GM12878 (cell line): ENCODE measurements at regions not wholly inside any gene's neighbourhood (a gene's known extent, or its start where the extent isn't known, plus 50 kb on each side); places are given as distances from the start of the nearest gene placed in this dataset.

Source experiments
- ATAC-seq: fragments of 200-7000 bp; cut with Tn5 transposase; 3 replicates; pipeline ENCODE4 v1.9.1; 2020; ENCODE audit warnings: mild to moderate bottlenecking, moderate library complexity
- BruUV-seq: library from RNA; stranded (reverse); fragments of 400-500 nt; replicated peaks from 2 replicates; lab custom pipeline; 2021; lab: Mats Ljungman, UMichigan
- CTCF ChIA-PET: fragments of 300-600 bp; sonication (Branson Sonifier 250); formaldehyde crosslinking; extraction: SDS; loops from one replicate; lab custom pipeline; 2021; ENCODE audit warnings: inconsistent platforms; lab: Yijun Ruan, JAX
- POLR2A ChIA-PET: fragments of 350-600 bp; formaldehyde crosslinking; extraction: SDS; loops from one replicate; lab custom pipeline; 2021; ENCODE audit warnings: inconsistent platforms; lab: Charles Lee
- RAD21 ChIA-PET: fragments of 300-600 bp; sonication (Branson Sonifier 250); formaldehyde crosslinking; loops from one replicate; lab custom pipeline; 2023; ENCODE audit warnings: antibody characterized with exemption; ENCODE audit not compliant: unreplicated experiment; lab: Charles Lee
- SMC1A ChIA-PET: fragments of 300-600 bp; sonication (Branson Sonifier 250); formaldehyde crosslinking; loops from one replicate; lab custom pipeline; 2023; ENCODE audit not compliant: unreplicated experiment, uncharacterized antibody; lab: Charles Lee
- DNase-seq: peaks from one replicate; pipeline ENCODE4 v3.0.0-alpha.2; 2011; ENCODE audit warnings: low read depth, low spot score
- FAIRE-seq: peaks from 3 replicates; lab custom pipeline; 2011; peaks lifted over from hg19 to GRCh38; lab: Jason Lieb, UNC
- H2AFZ ChIP-seq: 2 replicates; pipeline ENCODE4 v1.6.0; 2011; ENCODE audit warnings: low read depth, low read length, control low read depth; ENCODE audit not compliant: control insufficient read depth
- H3K27ac ChIP-seq: 2 replicates; pipeline ENCODE4 v1.5.1; 2011; ENCODE audit warnings: control low read depth; ENCODE audit not compliant: control insufficient read depth, insufficient read depth
- H3K27me3 ChIP-seq, 2 experiments: replicated peaks in 1 of 2; 2 replicates each; pipeline versions ENCODE4 v1.6.0 to v1.6.1; 2011; ENCODE audit warnings: low read length in 1 of 2; ENCODE audit not compliant: control insufficient read depth in 2 of 2, insufficient read depth in 2 of 2
- H3K36me3 ChIP-seq, 2 experiments: 2 replicates each; pipeline ENCODE4 v1.5.1; 2011; ENCODE audit warnings: low read length in 1 of 2; ENCODE audit not compliant: control insufficient read depth in 2 of 2, insufficient read depth in 2 of 2
- H3K4me1 ChIP-seq: 2 replicates; pipeline ENCODE4 v1.6.1; 2011; ENCODE audit warnings: mild to moderate bottlenecking, low read length, moderate library complexity, mixed read lengths; ENCODE audit not compliant: control insufficient read depth, insufficient read depth
- H3K4me2 ChIP-seq: 2 replicates; pipeline ENCODE4 v1.6.0; 2011; ENCODE audit warnings: control low read depth; ENCODE audit not compliant: control insufficient read depth, insufficient read depth
- H3K4me3 ChIP-seq: fragments of 200-600 bp; sonication (generic); 2 replicates; pipeline ENCODE4 v1.5.1; 2016
- H3K79me2 ChIP-seq: 2 replicates; pipeline ENCODE4 v1.6.0; 2011; ENCODE audit warnings: low read length; ENCODE audit not compliant: control insufficient read depth, insufficient read depth
- H3K9ac ChIP-seq: 2 replicates; pipeline ENCODE4 v1.8.0; 2011; ENCODE audit warnings: low read length, control low read depth, mixed read lengths; ENCODE audit not compliant: control insufficient read depth, insufficient read depth
- H3K9me3 ChIP-seq: replicated peaks from 3 replicates; pipeline ENCODE4 v1.5.1; 2011; ENCODE audit warnings: mild to moderate bottlenecking, low read length; ENCODE audit not compliant: control insufficient read depth, insufficient read depth
- H4K20me1 ChIP-seq: 2 replicates; pipeline ENCODE4 v1.6.0; 2011; ENCODE audit not compliant: control insufficient read depth, insufficient read depth
- CEBPB ChIP-seq, 2 experiments: fragments of 150-350 bp in 1 of 2; IDR thresholded peaks; 2 replicates each; pipeline ENCODE4 v1.6.1; 2012 to 2014; ENCODE audit warnings: low read depth in 2 of 2, low read length in 2 of 2, borderline replicate concordance in 1 of 2, inconsistent platforms in 1 of 2
- CHD1 ChIP-seq: IDR thresholded peaks from 2 replicates; pipeline ENCODE4 v1.6.1; 2012; ENCODE audit warnings: low read depth, low read length, improper control_type of control experiment
- CTCF ChIP-seq, 3 experiments: IDR thresholded peaks in 2 of 3; conservative IDR thresholded peaks in 1 of 3; 2 replicates each; pipeline ENCODE4 v1.5.1; 2011; ENCODE audit warnings: low read depth in 3 of 3, low read length in 3 of 3, mild to moderate bottlenecking in 3 of 3, control low read depth in 2 of 3, moderate library complexity in 2 of 3, inconsistent platforms in 1 of 3, mixed read lengths in 1 of 3; ENCODE audit not compliant: control insufficient read depth in 2 of 3, insufficient read depth in 1 of 3; ENCODE audit errors: extremely low read depth in 1 of 3
- IKZF1 ChIP-seq: fragments of 450-650 bp; conservative IDR thresholded peaks from 2 replicates; pipeline ENCODE4 v1.6.1; 2017; ENCODE audit warnings: antibody characterized with exemption, mild to moderate bottlenecking
- NFXL1 ChIP-seq: fragments of 450-650 bp; IDR thresholded peaks from 2 replicates; pipeline ENCODE4 v1.6.1; 2017; ENCODE audit warnings: antibody characterized with exemption, mild to moderate bottlenecking, borderline replicate concordance
- NKRF ChIP-seq: fragments of 450-650 bp; conservative IDR thresholded peaks from 2 replicates; pipeline ENCODE4 v1.6.1; 2017; ENCODE audit warnings: mild to moderate bottlenecking, moderate library complexity
- NR2C2 ChIP-seq: IDR thresholded peaks from 2 replicates; pipeline ENCODE4 v1.6.1; 2011; ENCODE audit warnings: borderline replicate concordance, low read depth; ENCODE audit not compliant: control insufficient read depth, insufficient read length
- PAX8 ChIP-seq: fragments of 450-650 bp; IDR thresholded peaks from 2 replicates; pipeline ENCODE4 v1.6.1; 2017; ENCODE audit warnings: mild to moderate bottlenecking, moderate library complexity
- PKNOX1 ChIP-seq: fragments of 450-650 bp; IDR thresholded peaks from 2 replicates; pipeline ENCODE4 v1.6.1; 2016; ENCODE audit warnings: mild to moderate bottlenecking
- POU2F2 ChIP-seq: IDR thresholded peaks from 3 replicates; pipeline ENCODE4 v1.6.1; 2011; ENCODE audit warnings: low read depth, mild to moderate bottlenecking, low read length, borderline replicate concordance
- RUNX3 ChIP-seq: IDR thresholded peaks from 2 replicates; pipeline ENCODE4 v1.6.1; 2012; ENCODE audit warnings: low read length, inconsistent platforms
- SMAD1 ChIP-seq: fragments of 450-650 bp; IDR thresholded peaks from 2 replicates; pipeline ENCODE4 v1.6.1; 2018; ENCODE audit warnings: mild to moderate bottlenecking, low read depth; ENCODE audit not compliant: partially characterized antibody
- WRNIP1 ChIP-seq: IDR thresholded peaks from 2 replicates; pipeline ENCODE4 v1.6.1; 2011; ENCODE audit warnings: low read depth, low read length, improper control_type of control experiment, borderline replicate concordance
- ZNF207 ChIP-seq: fragments of 450-650 bp; IDR thresholded peaks from 2 replicates; pipeline ENCODE4 v1.6.1; 2014; ENCODE audit warnings: antibody characterized with exemption, mild to moderate bottlenecking, borderline replicate concordance
- ZNF592 ChIP-seq: fragments of 450-650 bp; IDR thresholded peaks from 2 replicates; pipeline ENCODE4 v1.6.1; 2017; ENCODE audit warnings: mild to moderate bottlenecking, moderate library complexity
- WGBS: methylation state at CpG from one replicate; pipeline ENCODE4 v1.1.6; 2016; ENCODE audit warnings: low lambda C conversion rate; ENCODE audit not compliant: insufficient replicate concordance, insufficient coverage; ENCODE audit errors: missing lambda C conversion rate; 5-methylcytosine and 5-hydroxymethylcytosine counted together
- in situ Hi-C: fragments of 300-500 bp; cut with MboI; formaldehyde crosslinking; loops from 9 replicates; pipeline ENCODE4 v1.14.3; 2018; ENCODE audit warnings: mixed read lengths
- intact Hi-C: fragments of 100-400 bp; cut with micrococcal nuclease; formaldehyde crosslinking; loops from one replicate; pipeline ENCODE4 v1.14.2; 2022; ENCODE audit not compliant: unreplicated experiment

- WGBS: 33% methylated on average over 15 of the region's 15 CpGs
- no peaks in the 10 kb centered on the region for H3K36me3 ChIP-seq
- H3K9me3 ChIP-seq: no peaks in the 10 kb centered on the region; the same call in 2 of the 3 replicates
- DNase-seq: no peak
- no peak overlapping the region for H3K27ac ChIP-seq
- SMC1A ChIA-PET: no interaction called here
- H2AFZ ChIP-seq: no peak overlapping the region
- in situ Hi-C loops (no loop called here), intact Hi-C loops (no loop called here)
- RAD21 ChIA-PET: no interaction called here
- H3K27me3 ChIP-seq: no peaks in the 10 kb centered on the region
- no peak overlapping the region for H3K9ac ChIP-seq
- CTCF ChIA-PET: no interaction called here
- no peak for ATAC-seq
- no peaks in the 10 kb centered on the region for H3K79me2 ChIP-seq
- no peaks in the 10 kb centered on the region for H4K20me1 ChIP-seq
- BruUV-seq: no TSS peak
- FAIRE-seq: no peak
- POLR2A ChIA-PET: no interaction called here
- H3K4me3 ChIP-seq: no peak overlapping the region
- no peak overlapping the region for H3K4me2 ChIP-seq
- H3K4me1 ChIP-seq: no peaks in the 10 kb centered on the region
- TF ChIP-seq WRNIP1: no peak
- no peak for TF ChIP-seq RUNX3
- TF ChIP-seq IKZF1: no peak
- TF ChIP-seq ZNF592: no peak
- no peak for TF ChIP-seq CTCF (IDR thresholded peaks at IDR 0.05 in 2 of 3, conservative IDR thresholded peaks at IDR 0.05 in 1 of 3; ENCODE audit: control insufficient read depth in 2 of 3, extremely low read depth in 1 of 3, insufficient read depth in 1 of 3, low read depth in 3 of 3, low read length in 3 of 3)
- TF ChIP-seq CHD1: no peak
- no peak for TF ChIP-seq NKRF
- no peak for TF ChIP-seq CEBPB (IDR thresholded peaks at IDR 0.05; ENCODE audit: borderline replicate concordance in 1 of 2, low read depth in 2 of 2, low read length in 2 of 2)
- TF ChIP-seq PAX8: no peak
- TF ChIP-seq ZNF207: no peak
- TF ChIP-seq NR2C2: no peak
- no peak for TF ChIP-seq NFXL1
- no peak for TF ChIP-seq SMAD1
- TF ChIP-seq POU2F2: no peak
- TF ChIP-seq PKNOX1: no peak
These were observed 253.2 kb downstream of the DLL1 start for GRCh38 chr6:170037541-170038250.
